GM23338 (cell line): ENCODE measurements at regions not wholly inside any gene's neighbourhood (a gene's known extent, or its start where the extent isn't known, plus 50 kb on each side); places are given as distances from the start of the nearest gene placed in this dataset.

Source experiments
- ATAC-seq: fragments of 200-7000 bp; cut with Tn5 transposase; 3 replicates; pipeline ENCODE4 v1.9.1; 2020
- DNase-seq: peaks from one replicate; pipeline ENCODE4 v3.0.0-alpha.2; 2015; ENCODE audit warnings: low spot score
- H2AFZ ChIP-seq: fragments of 200-600 bp; sonication (generic); 2 replicates; pipeline ENCODE4 v1.8.0; 2016; ENCODE audit warnings: antibody characterized with exemption, mild to moderate bottlenecking, moderate library complexity
- H3F3A ChIP-seq: fragments of 200-600 bp; sonication (generic); replicated peaks from 2 replicates; pipeline ENCODE4 v1.8.0; 2017; ENCODE audit warnings: antibody characterized with exemption, mixed run types, low read depth
- H3K27ac ChIP-seq: fragments of 200-600 bp; sonication (generic); 2 replicates; pipeline ENCODE4 v1.6.1; 2016; ENCODE audit warnings: low read depth
- H3K27me3 ChIP-seq: fragments of 200-600 bp; sonication (generic); 2 replicates; pipeline ENCODE4 v1.8.0; 2016; ENCODE audit warnings: mild to moderate bottlenecking, mixed run types, moderate library complexity; ENCODE audit not compliant: insufficient read depth
- H3K36me3 ChIP-seq: fragments of 200-600 bp; sonication (generic); 2 replicates; pipeline ENCODE4 v1.8.0; 2016; ENCODE audit warnings: mild to moderate bottlenecking; ENCODE audit not compliant: insufficient read depth
- H3K4me1 ChIP-seq: fragments of 200-600 bp; sonication (generic); 2 replicates; pipeline ENCODE4 v1.8.0; 2016; ENCODE audit warnings: mild to moderate bottlenecking, moderate library complexity; ENCODE audit not compliant: insufficient read depth
- H3K4me2 ChIP-seq: fragments of 200-600 bp; sonication (generic); 2 replicates; pipeline ENCODE4 v1.7.1; 2017; ENCODE audit warnings: mixed run types
- H3K4me3 ChIP-seq: fragments of 200-600 bp; sonication (generic); 2 replicates; pipeline ENCODE4 v1.6.1; 2016; ENCODE audit warnings: mixed run types
- H3K79me2 ChIP-seq: fragments of 200-600 bp; sonication (generic); replicated peaks from 2 replicates; pipeline ENCODE4 v1.8.0; 2017; ENCODE audit warnings: mild to moderate bottlenecking; ENCODE audit not compliant: insufficient read depth
- H3K9me2 ChIP-seq: fragments of 200-600 bp; sonication (generic); 2 replicates; pipeline ENCODE4 v1.8.0; 2017; ENCODE audit not compliant: insufficient read depth
- H4K20me1 ChIP-seq: fragments of 200-600 bp; sonication (generic); replicated peaks from 2 replicates; pipeline ENCODE4 v1.8.0; 2017; ENCODE audit warnings: mild to moderate bottlenecking; ENCODE audit not compliant: insufficient read depth
- H3K27ac Mint-ChIP-seq: 2 replicates; pipeline ENCODE4 v1.8.0; 2020; ENCODE audit warnings: inconsistent platforms, mild to moderate bottlenecking, moderate library complexity, mixed read lengths
- H3K27me3 Mint-ChIP-seq: 3 replicates; pipeline ENCODE4 v1.8.0; 2022; ENCODE audit warnings: low read depth, mild to moderate bottlenecking, moderate library complexity, mixed read lengths, inconsistent platforms; ENCODE audit not compliant: insufficient read depth, poor library complexity
- H3K36me3 Mint-ChIP-seq: 3 replicates; pipeline ENCODE4 v1.8.0; 2021; ENCODE audit warnings: low read depth, mild to moderate bottlenecking, inconsistent platforms, moderate library complexity, mixed read lengths
- H3K4me1 Mint-ChIP-seq: 3 replicates; pipeline ENCODE4 v1.8.0; 2020; ENCODE audit warnings: mild to moderate bottlenecking, inconsistent platforms, mixed read lengths
- H3K4me3 Mint-ChIP-seq: 3 replicates; pipeline ENCODE4 v1.8.0; 2021; ENCODE audit warnings: moderate library complexity, mild to moderate bottlenecking, inconsistent platforms, mixed read lengths
- H3K9me3 Mint-ChIP-seq: 3 replicates; pipeline ENCODE4 v1.8.0; 2020; ENCODE audit warnings: moderate library complexity, mild to moderate bottlenecking, inconsistent platforms, mixed read lengths
- CREB1 ChIP-seq: fragments of 250-450 bp; sonication (Bioruptor Pico); IDR thresholded peaks from 2 replicates; pipeline ENCODE4 v1.5.0; 2020; ENCODE audit warnings: low read depth, mild to moderate bottlenecking, moderate library complexity
- CTCF ChIP-seq, 2 experiments: fragments of 200-600 bp in 1 of 2; sonication (generic) in 1 of 2; conservative IDR thresholded peaks; 2 replicates each; pipeline versions ENCODE4 v1.5.1 to v1.6.1; 2016 to 2017; ENCODE audit warnings: antibody characterized with exemption in 2 of 2, low read depth in 2 of 2, mild to moderate bottlenecking in 2 of 2, moderate library complexity in 1 of 2
- ETS1 ChIP-seq: IDR thresholded peaks from 2 replicates; pipeline ENCODE4 v1.6.1; 2016; ENCODE audit warnings: antibody characterized with exemption
- EZH2 ChIP-seq: fragments of 200-600 bp; sonication (generic); IDR thresholded peaks from one replicate; pipeline ENCODE4 v1.8.0; 2017; ENCODE audit warnings: antibody characterized with exemption, mild to moderate bottlenecking, low read depth; ENCODE audit not compliant: unreplicated experiment
- JUNB ChIP-seq: IDR thresholded peaks from one replicate; pipeline ENCODE4 v1.6.1; 2016; ENCODE audit warnings: antibody characterized with exemption; ENCODE audit not compliant: unreplicated experiment
- NANOG ChIP-seq: IDR thresholded peaks from 2 replicates; pipeline ENCODE4 v1.6.1; 2016; ENCODE audit warnings: antibody characterized with exemption, borderline replicate concordance
- POLR2AphosphoS5 ChIP-seq: IDR thresholded peaks from 2 replicates; pipeline ENCODE4 v1.6.1; 2016; ENCODE audit warnings: antibody characterized with exemption, low read depth
- REST ChIP-seq: IDR thresholded peaks from one replicate; pipeline ENCODE4 v1.6.1; 2018; ENCODE audit warnings: antibody characterized with exemption; ENCODE audit not compliant: unreplicated experiment
- STAT1 ChIP-seq: IDR thresholded peaks from one replicate; pipeline ENCODE4 v1.6.1; 2016; ENCODE audit warnings: antibody characterized with exemption; ENCODE audit not compliant: unreplicated experiment
- ZNF114 ChIP-seq: fragments of 250-450 bp; sonication (Bioruptor Pico); IDR thresholded peaks from 2 replicates; pipeline ENCODE4 v1.5.0; 2020; ENCODE audit warnings: mild to moderate bottlenecking, moderate library complexity
- ZNF331 ChIP-seq: fragments of 250-450 bp; sonication (Bioruptor Pico); IDR thresholded peaks from 2 replicates; pipeline ENCODE4 v1.5.0; 2020; ENCODE audit warnings: low read depth, mild to moderate bottlenecking, moderate library complexity
- ZNF462 ChIP-seq: fragments of 250-450 bp; sonication (Bioruptor Pico); IDR thresholded peaks from 2 replicates; pipeline ENCODE4 v1.5.0; 2020; ENCODE audit warnings: mild to moderate bottlenecking, moderate library complexity

- TF ChIP-seq ZNF462 (CRISPR knock-in tag) = no peak
- no peak for TF ChIP-seq STAT1
- no peak for TF ChIP-seq JUNB
- no peak for TF ChIP-seq CREB1 (CRISPR knock-in tag)
- TF ChIP-seq NANOG = no peak
- no peak for TF ChIP-seq POLR2AphosphoS5
These were observed 153.3 kb upstream of the USP9X start (continued) for GRCh38 chrX:40931921-40932320.

GRCh38 chrX:40933132-40933705 lies 152.0 kb upstream of the USP9X start:
- Mint-ChIP-seq H3K4me3 (no peak overlapping the region), H3K4me1 (peaks cover 11% of the 10 kb centered on the region), H3K27ac (peak overlapping the region; percentile 49; the same call in 1 of the 2 replicates), H3K36me3 (peaks cover 5% of the 10 kb centered on the region; the same call in 2 of the 3 replicates), H3K27me3 (peaks cover 8% of the 10 kb centered on the region), H3K9me3 (peaks cover 8% of the 10 kb centered on the region; the same call in 2 of the 3 replicates)
- Histone ChIP-seq H3F3A (no peaks in the 10 kb centered on the region), H4K20me1 (no peaks in the 10 kb centered on the region), H3K4me2 (no peak overlapping the region), H2AFZ (peak overlapping the region; percentile 56; the same call in 1 of the 2 replicates), H3K9me2 (no peaks in the 10 kb centered on the region), H3K27ac (no peak overlapping the region), H3K79me2 (no peaks in the 10 kb centered on the region), H3K4me3 (no peak overlapping the region), H3K36me3 (no peaks in the 10 kb centered on the region), H3K4me1 (peaks cover 8% of the 10 kb centered on the region; the same call in 1 of the 2 replicates), H3K27me3 (no peaks in the 10 kb centered on the region)
- DNase-seq (no peak), ATAC-seq (no peak)
- TF ChIP-seq STAT1 = no peak
- TF ChIP-seq JUNB = no peak
- TF ChIP-seq REST = no peak
- no peak for TF ChIP-seq CREB1 (CRISPR knock-in tag)
- TF ChIP-seq ZNF114 (CRISPR knock-in tag) = no peak
- no peak for TF ChIP-seq ZNF331
- TF ChIP-seq NANOG = no peak
- no peak for TF ChIP-seq CTCF (conservative IDR thresholded peaks at IDR 0.05; ENCODE audit: low read depth in 2 of 2)
- TF ChIP-seq EZH2 = no peak
- no peak for TF ChIP-seq ETS1
